Right lobe of liver (tissue), 4 donors: ENCODE measurements at regions not wholly inside any gene's neighbourhood (a gene's known extent, or its start where the extent isn't known, plus 50 kb on each side); places are given as distances from the start of the nearest gene placed in this dataset.

Source experiments
- POLR2A ChIP-seq: fragments of 450-650 bp; IDR thresholded peaks from one replicate; pipeline ENCODE4 v1.6.1; 2017; ENCODE audit warnings: antibody characterized with exemption, mild to moderate bottlenecking
- TF ChIP-seq, protein P1 (sequence below), 4 donors: fragments of 200-600 bp in 3 of 4; fragments of 450-650 bp in 1 of 4; IDR thresholded peaks; one replicate each; pipeline versions ENCODE4 v1.5.1 to v1.8.0; 2016 to 2022; ENCODE audit warnings: antibody characterized with exemption in 4 of 4, mild to moderate bottlenecking in 2 of 4
- donor health status: DM: no; HTN: no; CAD: no.
- donor health status: DM: no; HTN: no; CAD: no.
- donor health status: DM: no; HTN: yes; CAD: no.

GRCh38 chr1:29396438-29397255, 160.3 kb downstream of the PTPRU start:
- TF ChIP-seq, protein P1, sequence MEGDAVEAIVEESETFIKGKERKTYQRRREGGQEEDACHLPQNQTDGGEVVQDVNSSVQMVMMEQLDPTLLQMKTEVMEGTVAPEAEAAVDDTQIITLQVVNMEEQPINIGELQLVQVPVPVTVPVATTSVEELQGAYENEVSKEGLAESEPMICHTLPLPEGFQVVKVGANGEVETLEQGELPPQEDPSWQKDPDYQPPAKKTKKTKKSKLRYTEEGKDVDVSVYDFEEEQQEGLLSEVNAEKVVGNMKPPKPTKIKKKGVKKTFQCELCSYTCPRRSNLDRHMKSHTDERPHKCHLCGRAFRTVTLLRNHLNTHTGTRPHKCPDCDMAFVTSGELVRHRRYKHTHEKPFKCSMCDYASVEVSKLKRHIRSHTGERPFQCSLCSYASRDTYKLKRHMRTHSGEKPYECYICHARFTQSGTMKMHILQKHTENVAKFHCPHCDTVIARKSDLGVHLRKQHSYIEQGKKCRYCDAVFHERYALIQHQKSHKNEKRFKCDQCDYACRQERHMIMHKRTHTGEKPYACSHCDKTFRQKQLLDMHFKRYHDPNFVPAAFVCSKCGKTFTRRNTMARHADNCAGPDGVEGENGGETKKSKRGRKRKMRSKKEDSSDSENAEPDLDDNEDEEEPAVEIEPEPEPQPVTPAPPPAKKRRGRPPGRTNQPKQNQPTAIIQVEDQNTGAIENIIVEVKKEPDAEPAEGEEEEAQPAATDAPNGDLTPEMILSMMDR (IDR thresholded peaks at IDR 0.05), result no peak
- TF ChIP-seq POLR2A, result no peak
